Lower lobe of right lung (tissue), 2 donors: ENCODE measurements at regions not wholly inside any gene's neighbourhood (a gene's known extent, or its start where the extent isn't known, plus 50 kb on each side); places are given as distances from the start of the nearest gene placed in this dataset.

Experiments used
- ATAC-seq, 2 donors: fragments of 200-7000 bp; cut with Tn5 transposase; one replicate each; pipeline ENCODE4 v1.9.1; 2020 to 2022; ENCODE audit warnings: mild to moderate bottlenecking in 2 of 2, moderate library complexity in 2 of 2
- DNase-seq: peaks from one replicate; pipeline ENCODE4 v3.0.0-alpha.2; 2020
- H3K27ac ChIP-seq: fragments of 200-600 bp; one replicate; pipeline ENCODE4 v1.8.0; 2022
- H3K27me3 ChIP-seq: fragments of 200-600 bp; one replicate; pipeline ENCODE4 v1.8.0; 2022; ENCODE audit warnings: low read depth
- H3K36me3 ChIP-seq: fragments of 200-600 bp; one replicate; pipeline ENCODE4 v1.8.0; 2022; ENCODE audit warnings: mild to moderate bottlenecking
- H3K4me1 ChIP-seq: fragments of 200-600 bp; one replicate; pipeline ENCODE4 v1.8.0; 2022
- H3K4me3 ChIP-seq: fragments of 200-600 bp; one replicate; pipeline ENCODE4 v1.8.0; 2022; ENCODE audit warnings: mild to moderate bottlenecking
- H3K9me3 ChIP-seq: fragments of 200-600 bp; one replicate; pipeline ENCODE4 v1.8.0; 2022
- intact Hi-C: fragments of 100-400 bp; cut with DNase I; formaldehyde crosslinking; loops from one replicate; pipeline ENCODE4 v1.11.0; 2022
- TF ChIP-seq, protein P1 (sequence below): fragments of 200-600 bp; IDR thresholded peaks from one replicate; pipeline ENCODE4 v1.8.0; 2022; ENCODE audit warnings: antibody characterized with exemption, mild to moderate bottlenecking
- donor health status: DM: no; HTN: yes; CAD: no; lungs with severe emphysema.

DNA sequence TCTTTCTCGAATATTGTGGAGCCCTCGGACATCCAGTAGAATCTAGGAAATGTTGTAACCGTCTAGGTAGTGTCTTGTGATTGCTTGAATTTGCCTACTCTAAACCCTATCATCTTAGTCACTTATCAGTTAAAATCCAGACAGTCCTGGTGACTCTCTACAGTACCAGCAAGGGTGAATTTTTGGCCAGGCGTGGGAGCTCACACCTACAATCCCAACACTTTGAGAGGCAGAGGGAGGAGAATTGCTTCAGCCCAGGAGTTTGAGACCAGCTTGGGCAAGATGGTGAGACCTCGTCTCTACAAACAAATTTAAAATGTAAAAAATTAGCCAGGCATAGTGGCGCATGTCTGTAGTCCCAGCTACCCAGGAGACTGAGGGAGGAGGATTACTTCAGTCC is 230.9 kb downstream of the CHRM3 start:
- no peak overlapping the region for H3K27ac ChIP-seq
- intact Hi-C loops = no loop called here
- ATAC-seq (no peak), DNase-seq (no peak)
- no peaks in the 10 kb centered on the region for H3K36me3 ChIP-seq
- no peaks in the 10 kb centered on the region for H3K27me3 ChIP-seq
- TF ChIP-seq, protein P1, sequence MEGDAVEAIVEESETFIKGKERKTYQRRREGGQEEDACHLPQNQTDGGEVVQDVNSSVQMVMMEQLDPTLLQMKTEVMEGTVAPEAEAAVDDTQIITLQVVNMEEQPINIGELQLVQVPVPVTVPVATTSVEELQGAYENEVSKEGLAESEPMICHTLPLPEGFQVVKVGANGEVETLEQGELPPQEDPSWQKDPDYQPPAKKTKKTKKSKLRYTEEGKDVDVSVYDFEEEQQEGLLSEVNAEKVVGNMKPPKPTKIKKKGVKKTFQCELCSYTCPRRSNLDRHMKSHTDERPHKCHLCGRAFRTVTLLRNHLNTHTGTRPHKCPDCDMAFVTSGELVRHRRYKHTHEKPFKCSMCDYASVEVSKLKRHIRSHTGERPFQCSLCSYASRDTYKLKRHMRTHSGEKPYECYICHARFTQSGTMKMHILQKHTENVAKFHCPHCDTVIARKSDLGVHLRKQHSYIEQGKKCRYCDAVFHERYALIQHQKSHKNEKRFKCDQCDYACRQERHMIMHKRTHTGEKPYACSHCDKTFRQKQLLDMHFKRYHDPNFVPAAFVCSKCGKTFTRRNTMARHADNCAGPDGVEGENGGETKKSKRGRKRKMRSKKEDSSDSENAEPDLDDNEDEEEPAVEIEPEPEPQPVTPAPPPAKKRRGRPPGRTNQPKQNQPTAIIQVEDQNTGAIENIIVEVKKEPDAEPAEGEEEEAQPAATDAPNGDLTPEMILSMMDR = no peak
- H3K4me1 ChIP-seq = no peaks in the 10 kb centered on the region
- no peak overlapping the region for H3K4me3 ChIP-seq
- no peaks in the 10 kb centered on the region for H3K9me3 ChIP-seq

DNA sequence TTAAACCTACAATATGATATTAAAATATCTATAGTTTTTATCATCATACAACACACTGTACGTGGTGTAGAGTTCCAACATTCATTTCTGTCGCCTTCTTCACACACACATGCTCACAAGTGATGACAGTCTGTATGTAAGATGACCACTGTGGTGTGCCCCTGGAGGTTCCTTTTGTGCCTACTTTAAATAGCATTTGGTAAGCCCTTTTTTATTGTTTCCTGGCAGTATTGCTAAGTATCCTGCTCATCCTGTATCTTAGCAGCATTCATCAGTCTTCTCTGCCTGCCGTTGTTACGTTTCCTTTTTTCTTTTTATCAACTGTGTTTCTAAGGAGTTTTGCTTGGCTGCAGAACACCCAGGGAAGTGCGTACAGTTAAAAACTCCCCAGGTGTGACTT is 231.4 kb downstream of the CHRM3 start:
- Histone ChIP-seq H3K27ac (no peak overlapping the region), H3K4me1 (no peaks in the 10 kb centered on the region), H3K27me3 (no peaks in the 10 kb centered on the region), H3K9me3 (peaks cover 3% of the 10 kb centered on the region), H3K36me3 (no peaks in the 10 kb centered on the region), H3K4me3 (no peak overlapping the region)
- TF ChIP-seq, protein P1 = no peak
- intact Hi-C loops = no loop called here
- DNase-seq (no peak), ATAC-seq (no peak)

DNA sequence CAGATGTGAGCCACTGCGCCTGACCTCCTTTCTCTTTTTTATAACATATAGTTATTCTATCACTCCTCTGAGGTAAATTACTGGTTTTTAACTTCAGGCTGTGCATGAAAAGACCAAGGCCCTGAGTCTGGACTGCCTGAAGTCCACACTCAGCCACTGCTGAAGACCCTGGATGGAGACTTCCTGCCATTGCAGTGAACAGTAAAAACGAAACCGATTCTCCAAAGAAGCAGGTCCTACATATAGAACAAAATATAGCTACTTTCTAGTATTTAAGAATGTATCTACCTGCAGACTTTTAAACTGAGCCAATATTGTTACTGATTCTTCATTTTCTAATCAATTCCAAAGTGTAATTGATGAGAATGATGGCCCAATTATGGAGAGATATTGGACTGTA is 232.8 kb downstream of the CHRM3 start:
- DNase-seq = no peak
- Histone ChIP-seq H3K27ac (no peak overlapping the region), H3K27me3 (no peaks in the 10 kb centered on the region), H3K36me3 (no peaks in the 10 kb centered on the region), H3K9me3 (peaks cover 3% of the 10 kb centered on the region), H3K4me1 (no peaks in the 10 kb centered on the region), H3K4me3 (no peak overlapping the region)
- ATAC-seq = no peak
- TF ChIP-seq, protein P1 = no peak
- intact Hi-C loops = no loop called here

DNA sequence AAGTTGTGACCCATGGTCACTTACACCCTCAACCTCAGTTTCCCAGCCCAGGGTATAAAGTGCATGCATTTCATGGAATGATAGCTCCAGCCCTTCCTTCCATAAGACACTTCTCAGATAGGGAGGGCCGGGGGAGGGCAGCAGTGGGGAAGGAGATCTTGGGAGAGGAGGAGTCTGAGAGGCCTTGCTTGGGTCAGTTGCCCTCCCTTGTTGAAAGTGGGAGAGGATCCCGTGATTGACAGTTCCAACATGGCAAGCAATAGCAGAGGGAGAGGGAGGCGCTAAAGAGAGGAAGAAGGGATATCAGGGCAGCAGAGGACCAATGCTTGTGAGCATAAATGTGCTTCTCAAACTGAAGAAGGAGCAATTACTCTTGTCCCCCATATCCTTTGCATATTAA is 244.4 kb downstream of the CHRM3 start:
- DNase-seq = no peak
- Histone ChIP-seq H3K27ac (no peak overlapping the region), H3K4me1 (no peaks in the 10 kb centered on the region), H3K9me3 (no peaks in the 10 kb centered on the region), H3K4me3 (no peak overlapping the region), H3K27me3 (no peaks in the 10 kb centered on the region), H3K36me3 (no peaks in the 10 kb centered on the region)
- intact Hi-C loops = no loop called here
- TF ChIP-seq, protein P1 = no peak
- no peak for ATAC-seq

DNA sequence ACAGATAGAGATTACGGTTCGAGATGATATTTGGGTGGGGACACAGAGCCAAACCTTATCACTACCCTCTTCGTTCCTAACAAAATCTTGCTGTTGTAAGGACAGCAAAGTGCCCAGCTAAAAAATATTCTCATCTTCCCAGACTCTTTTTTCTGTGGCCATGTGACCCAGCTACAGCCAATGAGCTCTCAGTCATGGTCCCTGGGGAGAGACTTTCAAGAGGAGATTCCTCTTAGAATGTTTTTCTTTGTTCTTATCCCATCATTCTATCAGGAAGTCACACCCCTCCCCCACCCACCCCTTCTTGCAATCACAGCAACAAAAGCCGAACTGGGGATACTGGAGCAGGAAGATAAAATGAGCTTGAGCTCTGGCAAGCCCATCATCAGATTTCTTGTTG is 247.1 kb downstream of the CHRM3 start:
- Histone ChIP-seq H3K4me1 (no peaks in the 10 kb centered on the region), H3K36me3 (no peaks in the 10 kb centered on the region), H3K9me3 (no peaks in the 10 kb centered on the region), H3K4me3 (no peak overlapping the region), H3K27me3 (no peaks in the 10 kb centered on the region), H3K27ac (no peak overlapping the region)
- DNase-seq (no peak), ATAC-seq (no peak)
- intact Hi-C loops = no loop called here
- TF ChIP-seq, protein P1 = no peak

DNA sequence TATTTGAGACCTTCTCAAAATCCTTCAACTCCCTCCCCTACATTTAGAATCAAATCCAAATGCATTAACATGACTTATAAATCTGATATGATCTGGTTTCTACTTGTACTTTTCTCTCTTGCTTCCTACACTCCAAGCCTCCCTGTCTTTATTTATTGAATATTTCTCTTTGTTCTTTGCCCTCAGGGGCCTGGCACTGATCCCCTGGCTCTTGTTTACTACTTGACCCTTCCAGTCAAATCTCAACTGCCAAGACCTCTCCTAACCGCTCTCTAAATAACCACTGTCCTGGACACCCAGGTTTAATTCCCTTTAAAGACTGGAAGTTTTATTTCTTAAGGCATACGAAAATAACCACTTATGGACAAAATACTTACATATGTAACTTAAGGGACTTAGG is 248.9 kb downstream of the CHRM3 start:
- no peak for ATAC-seq
- TF ChIP-seq, protein P1 = no peak
- intact Hi-C loops = no loop called here
- H3K4me3 ChIP-seq = no peak overlapping the region
- H3K4me1 ChIP-seq = no peaks in the 10 kb centered on the region
- H3K9me3 ChIP-seq = no peaks in the 10 kb centered on the region
- no peak overlapping the region for H3K27ac ChIP-seq
- no peak for DNase-seq
- no peaks in the 10 kb centered on the region for H3K27me3 ChIP-seq
- H3K36me3 ChIP-seq = no peaks in the 10 kb centered on the region
